GM23338 (cell line): ENCODE measurements at regions not wholly inside any gene's neighbourhood (a gene's known extent, or its start where the extent isn't known, plus 50 kb on each side); places are given as distances from the start of the nearest gene placed in this dataset.
A peak's percentile ranks its signal among the peaks of the same experiment; 100 is the strongest.

Experiments
- ATAC-seq: fragments of 200-7000 bp; cut with Tn5 transposase; 3 replicates; pipeline ENCODE4 v1.9.1; 2020
- DNase-seq: peaks from one replicate; pipeline ENCODE4 v3.0.0-alpha.2; 2015; ENCODE audit warnings: low spot score
- H2AFZ ChIP-seq: fragments of 200-600 bp; sonication (generic); 2 replicates; pipeline ENCODE4 v1.8.0; 2016; ENCODE audit warnings: antibody characterized with exemption, mild to moderate bottlenecking, moderate library complexity
- H3F3A ChIP-seq: fragments of 200-600 bp; sonication (generic); replicated peaks from 2 replicates; pipeline ENCODE4 v1.8.0; 2017; ENCODE audit warnings: antibody characterized with exemption, mixed run types, low read depth
- H3K27ac ChIP-seq: fragments of 200-600 bp; sonication (generic); 2 replicates; pipeline ENCODE4 v1.6.1; 2016; ENCODE audit warnings: low read depth
- H3K27me3 ChIP-seq: fragments of 200-600 bp; sonication (generic); 2 replicates; pipeline ENCODE4 v1.8.0; 2016; ENCODE audit warnings: mild to moderate bottlenecking, mixed run types, moderate library complexity; ENCODE audit not compliant: insufficient read depth
- H3K36me3 ChIP-seq: fragments of 200-600 bp; sonication (generic); 2 replicates; pipeline ENCODE4 v1.8.0; 2016; ENCODE audit warnings: mild to moderate bottlenecking; ENCODE audit not compliant: insufficient read depth
- H3K4me1 ChIP-seq: fragments of 200-600 bp; sonication (generic); 2 replicates; pipeline ENCODE4 v1.8.0; 2016; ENCODE audit warnings: mild to moderate bottlenecking, moderate library complexity; ENCODE audit not compliant: insufficient read depth
- H3K4me2 ChIP-seq: fragments of 200-600 bp; sonication (generic); 2 replicates; pipeline ENCODE4 v1.7.1; 2017; ENCODE audit warnings: mixed run types
- H3K4me3 ChIP-seq: fragments of 200-600 bp; sonication (generic); 2 replicates; pipeline ENCODE4 v1.6.1; 2016; ENCODE audit warnings: mixed run types
- H3K79me2 ChIP-seq: fragments of 200-600 bp; sonication (generic); replicated peaks from 2 replicates; pipeline ENCODE4 v1.8.0; 2017; ENCODE audit warnings: mild to moderate bottlenecking; ENCODE audit not compliant: insufficient read depth
- H3K9me2 ChIP-seq: fragments of 200-600 bp; sonication (generic); 2 replicates; pipeline ENCODE4 v1.8.0; 2017; ENCODE audit not compliant: insufficient read depth
- H4K20me1 ChIP-seq: fragments of 200-600 bp; sonication (generic); replicated peaks from 2 replicates; pipeline ENCODE4 v1.8.0; 2017; ENCODE audit warnings: mild to moderate bottlenecking; ENCODE audit not compliant: insufficient read depth
- H3K27ac Mint-ChIP-seq: 2 replicates; pipeline ENCODE4 v1.8.0; 2020; ENCODE audit warnings: inconsistent platforms, mild to moderate bottlenecking, moderate library complexity, mixed read lengths
- H3K27me3 Mint-ChIP-seq: 3 replicates; pipeline ENCODE4 v1.8.0; 2022; ENCODE audit warnings: low read depth, mild to moderate bottlenecking, moderate library complexity, mixed read lengths, inconsistent platforms; ENCODE audit not compliant: insufficient read depth, poor library complexity
- H3K36me3 Mint-ChIP-seq: 3 replicates; pipeline ENCODE4 v1.8.0; 2021; ENCODE audit warnings: low read depth, mild to moderate bottlenecking, inconsistent platforms, moderate library complexity, mixed read lengths
- H3K4me1 Mint-ChIP-seq: 3 replicates; pipeline ENCODE4 v1.8.0; 2020; ENCODE audit warnings: mild to moderate bottlenecking, inconsistent platforms, mixed read lengths
- H3K4me3 Mint-ChIP-seq: 3 replicates; pipeline ENCODE4 v1.8.0; 2021; ENCODE audit warnings: moderate library complexity, mild to moderate bottlenecking, inconsistent platforms, mixed read lengths
- H3K9me3 Mint-ChIP-seq: 3 replicates; pipeline ENCODE4 v1.8.0; 2020; ENCODE audit warnings: moderate library complexity, mild to moderate bottlenecking, inconsistent platforms, mixed read lengths
- CTCF ChIP-seq, 2 experiments: fragments of 200-600 bp in 1 of 2; sonication (generic) in 1 of 2; conservative IDR thresholded peaks; 2 replicates each; pipeline versions ENCODE4 v1.5.1 to v1.6.1; 2016 to 2017; ENCODE audit warnings: antibody characterized with exemption in 2 of 2, low read depth in 2 of 2, mild to moderate bottlenecking in 2 of 2, moderate library complexity in 1 of 2
- ETS1 ChIP-seq: IDR thresholded peaks from 2 replicates; pipeline ENCODE4 v1.6.1; 2016; ENCODE audit warnings: antibody characterized with exemption
- EZH2 ChIP-seq: fragments of 200-600 bp; sonication (generic); IDR thresholded peaks from one replicate; pipeline ENCODE4 v1.8.0; 2017; ENCODE audit warnings: antibody characterized with exemption, mild to moderate bottlenecking, low read depth; ENCODE audit not compliant: unreplicated experiment
- EZH2phosphoT487 ChIP-seq: fragments of 200-600 bp; sonication (generic); IDR thresholded peaks from one replicate; pipeline ENCODE4 v1.8.1; 2018; ENCODE audit warnings: antibody characterized with exemption; ENCODE audit not compliant: unreplicated experiment
- STAT1 ChIP-seq: IDR thresholded peaks from one replicate; pipeline ENCODE4 v1.6.1; 2016; ENCODE audit warnings: antibody characterized with exemption; ENCODE audit not compliant: unreplicated experiment
- ZNF331 ChIP-seq: fragments of 250-450 bp; sonication (Bioruptor Pico); IDR thresholded peaks from 2 replicates; pipeline ENCODE4 v1.5.0; 2020; ENCODE audit warnings: low read depth, mild to moderate bottlenecking, moderate library complexity
- TF ChIP-seq, protein P1 (sequence below): IDR thresholded peaks from one replicate; pipeline ENCODE4 v1.6.1; 2018; ENCODE audit warnings: antibody characterized with exemption; ENCODE audit not compliant: unreplicated experiment

GRCh38 chr9:107138261-107138992 lies 144.7 kb upstream of the RAD23B start (continued):
- no peak for TF ChIP-seq EZH2
- no peak for TF ChIP-seq ZNF331 (CRISPR knock-in tag)
- no peak for TF ChIP-seq EZH2phosphoT487

DNA sequence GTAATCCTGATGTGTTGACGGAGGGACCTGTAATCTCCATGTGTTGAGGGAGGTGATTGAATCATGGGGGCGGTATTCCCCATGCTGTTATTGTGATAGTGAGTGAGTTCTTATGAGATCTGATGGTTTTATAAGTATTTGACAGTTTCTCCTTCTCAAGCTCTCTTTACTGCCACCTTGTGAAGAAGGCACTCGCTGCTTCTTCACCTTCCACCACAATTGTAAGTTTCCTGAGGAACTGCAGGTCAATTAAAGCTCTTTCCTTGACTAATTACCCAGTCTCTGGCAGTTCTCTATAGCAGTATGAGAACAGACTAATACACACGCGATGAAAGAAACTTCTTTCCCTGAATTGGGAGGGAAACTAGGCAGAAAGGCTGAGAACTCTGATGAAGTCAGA lies 141.1 kb upstream of the RAD23B start:
- ATAC-seq: no peak
- no peaks in the 10 kb centered on the region for H3F3A ChIP-seq
- 0 out of 2 replicates have a peak, but pooled peaks cover 3% of the 10 kb centered on the region for H3K9me2 ChIP-seq
- 0 out of 2 replicates have a peak overlapping the region, but pooled peaks have one; percentile 34 for H2AFZ ChIP-seq
- H3K4me3 ChIP-seq: no peak overlapping the region
- H3K27ac ChIP-seq: no peak overlapping the region
- Mint-ChIP-seq H3K9me3 (no peaks in the 10 kb centered on the region), H3K4me1 (no peaks in the 10 kb centered on the region), H3K36me3 (no peaks in the 10 kb centered on the region), H3K27me3 (no peaks in the 10 kb centered on the region), H3K27ac (no peak overlapping the region), H3K4me3 (no peak overlapping the region)
- TF ChIP-seq, protein P1, sequence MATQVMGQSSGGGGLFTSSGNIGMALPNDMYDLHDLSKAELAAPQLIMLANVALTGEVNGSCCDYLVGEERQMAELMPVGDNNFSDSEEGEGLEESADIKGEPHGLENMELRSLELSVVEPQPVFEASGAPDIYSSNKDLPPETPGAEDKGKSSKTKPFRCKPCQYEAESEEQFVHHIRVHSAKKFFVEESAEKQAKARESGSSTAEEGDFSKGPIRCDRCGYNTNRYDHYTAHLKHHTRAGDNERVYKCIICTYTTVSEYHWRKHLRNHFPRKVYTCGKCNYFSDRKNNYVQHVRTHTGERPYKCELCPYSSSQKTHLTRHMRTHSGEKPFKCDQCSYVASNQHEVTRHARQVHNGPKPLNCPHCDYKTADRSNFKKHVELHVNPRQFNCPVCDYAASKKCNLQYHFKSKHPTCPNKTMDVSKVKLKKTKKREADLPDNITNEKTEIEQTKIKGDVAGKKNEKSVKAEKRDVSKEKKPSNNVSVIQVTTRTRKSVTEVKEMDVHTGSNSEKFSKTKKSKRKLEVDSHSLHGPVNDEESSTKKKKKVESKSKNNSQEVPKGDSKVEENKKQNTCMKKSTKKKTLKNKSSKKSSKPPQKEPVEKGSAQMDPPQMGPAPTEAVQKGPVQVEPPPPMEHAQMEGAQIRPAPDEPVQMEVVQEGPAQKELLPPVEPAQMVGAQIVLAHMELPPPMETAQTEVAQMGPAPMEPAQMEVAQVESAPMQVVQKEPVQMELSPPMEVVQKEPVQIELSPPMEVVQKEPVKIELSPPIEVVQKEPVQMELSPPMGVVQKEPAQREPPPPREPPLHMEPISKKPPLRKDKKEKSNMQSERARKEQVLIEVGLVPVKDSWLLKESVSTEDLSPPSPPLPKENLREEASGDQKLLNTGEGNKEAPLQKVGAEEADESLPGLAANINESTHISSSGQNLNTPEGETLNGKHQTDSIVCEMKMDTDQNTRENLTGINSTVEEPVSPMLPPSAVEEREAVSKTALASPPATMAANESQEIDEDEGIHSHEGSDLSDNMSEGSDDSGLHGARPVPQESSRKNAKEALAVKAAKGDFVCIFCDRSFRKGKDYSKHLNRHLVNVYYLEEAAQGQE: no peak
- TF ChIP-seq CTCF (conservative IDR thresholded peaks at IDR 0.05; ENCODE audit: low read depth in 2 of 2) (peak; percentile 49 to 57), EZH2phosphoT487 (no peak), ZNF331 (CRISPR knock-in tag) (no peak), ETS1 (no peak), STAT1 (no peak)
- no peak overlapping the region for H3K4me2 ChIP-seq
- H3K27me3 ChIP-seq: no peaks in the 10 kb centered on the region
- peak; percentile 29 for DNase-seq
- no peaks in the 10 kb centered on the region for H3K4me1 ChIP-seq
- H3K36me3 ChIP-seq: no peaks in the 10 kb centered on the region
- H3K79me2 ChIP-seq: no peaks in the 10 kb centered on the region
- no peaks in the 10 kb centered on the region for H4K20me1 ChIP-seq
